Cardiac septum (tissue), 1 donor: ENCODE measurements at regions not wholly inside any gene's neighbourhood (a gene's known extent, or its start where the extent isn't known, plus 50 kb on each side); places are given as distances from the start of the nearest gene placed in this dataset.
"Not testable (repeated sequence)": the region's sequence is repeated elsewhere in the genome, so short reads cannot be mapped to it uniquely, and the experiment has no call there.

ENCODE experiments used
- DNase-seq: peaks from one replicate; pipeline ENCODE4 v3.0.0-alpha.2; 2020; ENCODE audit warnings: low spot score
- intact Hi-C: fragments of 100-400 bp; cut with DNase I; formaldehyde crosslinking; loops from one replicate; pipeline ENCODE4 v1.14.0; 2022
- donor health status: DM: no; HTN: no; CAD: no.

DNA sequence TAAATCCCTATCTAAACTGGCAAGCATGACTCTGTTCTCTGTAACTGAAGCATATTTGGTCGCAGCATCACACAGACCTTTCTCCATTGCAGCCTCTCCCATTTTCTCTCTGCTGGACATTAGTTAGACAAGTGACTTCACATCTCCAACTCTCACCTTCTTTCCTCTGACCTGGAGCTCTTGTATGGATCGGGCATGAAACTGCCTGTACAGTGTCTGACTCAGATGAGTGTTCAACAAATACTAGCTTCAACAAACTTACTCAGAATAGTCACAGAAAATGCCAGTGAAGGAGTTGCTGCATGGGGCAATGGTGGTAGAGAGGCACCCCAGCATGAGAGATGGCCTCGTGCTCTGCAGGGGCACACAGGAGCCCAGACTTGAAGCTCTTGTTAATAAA, 104.7 kb upstream of the COPS8 start:
- intact Hi-C loops: no loop called here
- no peak for DNase-seq

DNA sequence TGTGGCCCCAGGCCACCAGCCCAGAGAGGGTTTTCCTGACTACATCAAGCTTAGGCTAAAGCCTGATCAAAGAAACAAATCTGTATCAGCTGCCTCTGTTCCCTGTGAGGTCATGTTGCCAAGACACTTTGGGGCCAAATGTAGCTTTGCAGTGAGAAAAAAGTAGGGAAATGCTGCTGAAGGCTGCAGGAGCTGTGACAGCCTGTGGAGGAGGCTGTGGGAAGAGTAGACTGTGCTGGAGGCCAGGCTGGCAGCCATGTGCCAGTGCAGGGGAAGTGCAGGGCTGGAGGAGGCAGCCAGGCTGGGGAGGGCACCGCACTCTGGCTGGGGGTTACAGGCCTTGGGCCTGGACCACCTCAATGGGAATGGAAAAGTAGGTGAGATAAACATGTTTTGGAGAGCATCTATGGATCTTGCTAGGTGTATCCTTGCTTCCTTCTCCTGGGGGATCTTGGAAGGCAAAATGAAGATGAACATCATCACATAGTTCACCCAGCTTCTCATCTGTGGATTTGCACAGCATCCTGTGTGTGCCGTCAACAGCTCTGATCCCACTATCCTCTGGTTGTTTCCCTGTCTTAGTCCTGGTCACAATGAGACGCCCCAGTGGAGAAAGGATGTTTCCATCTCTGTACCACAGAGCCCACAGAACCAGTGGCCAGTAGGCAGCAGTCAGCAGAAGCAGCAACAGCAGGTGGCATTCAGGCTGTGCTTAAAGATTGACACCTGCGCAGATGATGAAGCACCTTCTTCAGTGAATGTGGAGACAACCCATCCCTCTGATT, 103.8 kb upstream of the COPS8 start:
- no peak for DNase-seq
- intact Hi-C loops: no loop called here

DNA sequence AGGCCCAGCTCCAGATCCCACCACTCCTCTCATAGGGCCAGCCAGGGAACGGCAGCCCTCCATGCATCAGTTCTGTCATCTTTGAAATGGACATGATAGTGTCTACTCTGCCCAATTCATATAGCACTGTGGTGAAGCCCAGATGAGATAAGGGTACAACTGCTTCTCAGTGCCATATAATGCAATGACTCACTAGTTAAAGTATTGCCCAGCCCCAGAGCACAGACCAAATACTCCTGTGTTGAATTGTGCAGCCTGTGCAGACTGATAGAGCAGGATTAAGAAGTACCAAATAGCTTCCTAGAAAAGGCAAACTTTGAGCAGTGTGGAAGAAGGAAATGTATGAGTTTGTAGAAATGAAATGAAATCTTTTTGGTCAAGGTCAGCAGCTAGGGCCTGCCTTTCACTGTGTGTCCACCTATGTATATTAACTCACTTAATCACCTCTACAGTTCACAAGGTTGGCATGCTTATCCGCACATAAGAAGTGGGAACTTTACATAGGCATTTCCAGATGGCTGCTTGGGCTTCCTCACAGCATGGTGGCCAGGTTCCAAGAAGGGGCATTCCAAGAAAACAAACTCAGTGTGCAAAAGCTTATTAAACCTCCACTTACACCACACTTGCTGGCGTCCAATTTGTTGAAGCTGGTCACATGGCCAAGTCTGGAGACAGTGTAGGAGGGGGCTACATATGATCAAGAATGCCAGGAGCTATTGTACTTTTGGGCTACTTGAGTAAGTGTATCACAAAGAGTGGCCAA, 102.8 kb upstream of the COPS8 start:
- intact Hi-C loops: no loop called here

DNA sequence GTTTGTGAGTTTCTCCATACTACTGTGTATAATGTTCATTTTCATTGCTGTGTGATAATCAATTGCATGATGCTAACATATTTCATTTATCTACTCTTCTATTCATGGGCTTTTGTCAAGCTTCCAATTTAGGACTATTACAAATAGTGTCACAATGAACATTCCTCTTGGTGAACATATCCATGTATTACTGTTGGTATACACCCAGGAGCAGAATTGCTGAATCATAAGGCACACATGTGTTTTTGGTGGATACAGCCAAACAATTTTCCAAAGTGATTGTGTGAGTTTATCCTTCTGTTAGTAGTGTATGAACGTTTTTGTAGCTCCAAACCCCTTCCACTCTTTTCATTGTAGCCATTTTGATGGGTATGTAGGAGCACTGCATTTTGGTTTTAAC, 101.6 kb upstream of the COPS8 start:
- intact Hi-C loops: no loop called here
- no peak for DNase-seq

More for the DNA sequence above, 102.8 kb upstream of the COPS8 start:
- DNase-seq: no peak

DNA sequence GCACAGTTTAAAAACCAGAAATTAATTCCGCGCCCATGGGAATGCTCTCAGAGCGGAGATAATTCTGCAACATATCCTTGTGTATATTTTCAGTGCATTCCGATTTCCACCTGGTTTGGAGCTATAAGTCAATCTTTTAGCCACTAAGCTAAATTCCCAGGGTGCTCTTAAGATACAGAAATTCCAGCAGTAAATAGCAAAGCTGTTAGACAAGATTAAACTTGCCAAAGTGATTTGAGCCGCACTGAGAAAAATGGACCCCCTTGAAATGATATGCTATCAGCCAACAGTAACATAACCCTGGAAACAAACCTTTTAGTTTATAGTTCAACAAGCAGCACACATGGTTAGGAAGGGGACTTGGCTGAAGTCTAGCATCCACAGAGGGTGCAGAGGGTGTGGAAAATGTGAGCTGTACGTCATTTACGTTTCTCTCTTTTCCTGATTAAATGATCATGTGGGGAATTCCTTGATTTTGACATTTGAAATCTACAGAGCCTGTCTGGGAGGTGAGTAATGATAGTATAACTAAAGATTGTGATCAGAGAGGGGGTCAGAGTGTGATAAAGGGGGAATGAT, 99.8 kb upstream of the COPS8 start:
- intact Hi-C loops: no loop called here
- no peak for DNase-seq

DNA sequence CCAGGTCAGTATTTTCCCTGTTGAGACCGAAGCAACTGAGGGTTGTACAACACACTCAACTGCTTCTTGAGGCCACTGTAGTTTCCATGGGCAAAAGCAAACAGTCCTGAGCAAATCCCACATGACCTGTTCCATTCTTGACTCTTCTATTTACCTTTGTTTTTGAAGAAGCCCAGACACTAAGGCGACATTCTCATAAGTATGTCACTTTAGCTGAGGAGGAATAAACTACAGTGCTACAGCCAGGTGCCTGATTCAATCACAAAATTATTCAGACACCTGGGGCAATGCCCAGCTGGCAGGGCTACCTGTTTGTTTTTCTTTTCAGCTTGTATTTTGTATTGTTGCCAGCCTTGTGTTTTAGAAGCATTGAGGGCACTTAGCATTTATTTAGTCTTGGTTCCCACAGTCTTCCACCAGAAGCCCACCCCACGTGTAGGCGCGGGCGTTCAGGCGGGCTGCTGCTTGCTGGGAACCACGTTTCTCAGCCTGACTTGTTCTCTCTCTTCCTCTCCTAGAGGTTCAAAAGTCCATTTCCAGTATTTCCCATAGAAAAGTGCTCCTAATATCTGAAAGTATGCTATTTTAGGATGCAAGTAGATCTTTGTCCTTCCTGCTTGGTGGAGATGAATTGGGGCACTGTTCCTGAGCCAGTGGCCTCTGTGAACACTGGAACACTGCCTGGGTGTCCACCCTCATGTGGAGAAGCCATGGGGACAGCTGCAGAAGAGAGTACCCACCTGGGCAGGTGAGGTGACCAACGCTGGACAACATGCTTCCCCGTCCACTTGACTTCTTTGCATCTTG, 99.0 kb upstream of the COPS8 start:
- no peak for DNase-seq
- intact Hi-C loops: no loop called here

DNA sequence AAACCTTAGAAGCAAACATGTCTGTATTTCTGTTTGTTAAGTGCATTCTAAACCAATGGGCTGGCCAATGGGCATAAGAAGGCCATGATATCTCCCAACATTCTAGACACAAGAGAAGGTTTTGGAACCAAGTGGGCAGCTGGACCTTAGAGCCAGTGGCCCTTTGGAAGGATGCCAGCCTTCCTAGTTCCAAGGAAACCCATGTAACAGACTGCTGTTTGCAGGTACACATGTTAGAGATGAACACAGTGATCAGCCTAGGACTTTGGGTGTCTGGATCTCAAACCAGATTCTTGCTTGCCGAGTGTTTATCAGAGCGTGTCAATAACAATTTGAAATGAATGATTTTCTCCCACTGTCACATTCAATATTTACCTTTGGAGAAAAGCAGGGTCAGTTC, 97.5 kb upstream of the COPS8 start:
- no peak for DNase-seq
- intact Hi-C loops: no loop called here

DNA sequence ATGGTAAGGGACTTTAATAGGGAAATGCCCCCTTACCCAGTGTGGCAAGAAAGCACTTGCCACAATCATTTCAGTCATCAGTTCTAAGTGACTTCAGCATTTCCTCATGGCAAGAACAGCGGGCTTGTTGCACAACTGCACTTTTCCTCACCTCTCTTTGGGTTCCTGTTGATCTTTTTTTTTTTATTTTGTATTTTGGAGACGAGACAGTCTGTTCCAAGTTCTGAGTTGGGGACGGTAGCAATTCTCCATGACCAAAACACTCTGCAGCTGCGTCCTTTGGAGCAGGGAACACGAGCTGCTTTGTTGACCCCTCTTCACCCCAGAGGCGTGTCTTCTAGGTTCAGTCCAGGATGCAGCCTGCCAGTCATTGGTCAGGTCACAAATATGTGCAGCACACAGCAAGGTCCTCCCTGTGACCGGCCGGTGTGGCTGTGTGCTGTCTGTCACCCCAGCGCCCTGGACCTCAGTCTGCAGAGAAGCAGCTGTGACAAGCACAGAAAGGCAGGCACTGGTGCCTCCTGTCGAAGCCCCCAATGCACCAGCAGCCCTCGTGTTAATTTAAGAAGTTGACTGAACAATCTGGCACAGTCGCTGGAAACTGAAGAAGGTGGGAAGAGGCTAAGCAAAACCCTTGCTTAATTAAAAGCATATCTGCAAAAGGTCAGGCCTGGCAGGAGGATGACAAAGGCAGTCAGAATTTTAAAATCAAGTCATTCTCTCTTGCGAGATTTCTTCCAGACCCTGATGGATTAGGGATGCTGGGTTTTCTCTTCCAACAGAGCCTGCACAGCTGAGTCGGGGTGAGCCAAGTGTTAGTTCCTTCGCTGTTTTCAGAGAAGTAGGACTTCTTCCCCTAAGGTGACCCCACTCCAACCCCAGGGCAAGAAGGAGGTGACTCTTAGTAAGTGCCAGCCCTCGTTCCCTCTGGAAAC, 96.7 kb upstream of the COPS8 start:
- no peak for DNase-seq

DNA sequence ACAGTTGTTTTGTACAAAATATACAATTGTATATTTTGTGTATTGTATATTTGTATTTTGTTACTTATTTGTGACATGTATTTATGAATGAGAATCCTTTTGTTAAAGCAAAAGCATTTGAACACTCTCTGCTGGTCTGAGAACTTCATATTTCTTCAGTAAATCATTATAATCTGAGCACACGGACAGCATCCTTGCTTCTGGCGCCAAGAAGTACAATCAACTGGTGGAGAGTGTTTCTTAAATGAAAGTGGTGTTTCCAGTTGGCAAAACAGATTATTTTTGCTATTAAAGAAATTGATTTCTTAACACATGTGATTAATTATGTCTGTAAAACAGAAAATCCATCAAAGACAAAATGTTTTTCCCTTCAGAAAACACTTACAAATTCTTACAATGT, 95.1 kb upstream of the COPS8 start:
- DNase-seq: no peak
- intact Hi-C loops: no loop called here

More for the DNA sequence above, 96.7 kb upstream of the COPS8 start:
- intact Hi-C loops: no loop called here

DNA sequence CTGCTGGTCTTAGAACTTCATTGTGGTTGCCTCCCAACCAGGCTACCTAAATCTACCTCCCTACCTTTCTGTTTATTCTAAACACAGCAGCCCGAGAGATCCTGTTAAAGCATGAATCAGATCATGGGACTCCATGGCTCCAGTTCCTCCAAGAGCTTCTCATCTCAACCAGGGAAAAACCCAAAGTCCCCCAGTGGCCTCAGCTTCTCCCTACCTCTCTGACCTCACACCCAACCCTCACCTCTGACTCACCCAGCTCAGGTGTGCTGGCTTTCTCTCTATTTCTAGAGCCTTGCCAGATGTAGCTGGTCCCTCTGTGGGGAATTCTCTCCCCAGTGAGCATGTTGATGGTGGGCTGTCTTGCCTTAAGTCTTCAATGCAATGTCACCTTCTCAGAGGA, 93.8 kb upstream of the COPS8 start:
- DNase-seq: no peak
- intact Hi-C loops: no loop called here

DNA sequence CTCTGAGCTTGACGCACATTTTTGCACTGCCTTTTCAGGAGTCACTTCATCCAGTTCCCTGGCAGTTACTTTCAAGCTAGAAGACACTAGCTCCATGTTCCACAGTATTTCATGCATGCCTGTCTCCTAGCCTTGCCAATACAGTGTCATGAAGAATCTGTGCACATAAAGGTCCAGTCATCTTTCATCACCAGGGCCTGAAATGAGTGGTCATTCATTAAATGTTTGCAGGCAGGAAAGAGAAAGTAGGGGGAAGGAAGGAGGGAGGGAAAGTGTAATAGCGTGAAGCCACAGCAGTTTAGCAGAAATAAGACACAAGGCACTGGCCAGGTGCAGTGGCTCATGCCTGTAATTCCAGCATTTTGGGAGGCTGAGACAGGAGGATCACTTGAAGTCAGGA, 92.4 kb upstream of the COPS8 start:
- intact Hi-C loops: no loop called here

DNA sequence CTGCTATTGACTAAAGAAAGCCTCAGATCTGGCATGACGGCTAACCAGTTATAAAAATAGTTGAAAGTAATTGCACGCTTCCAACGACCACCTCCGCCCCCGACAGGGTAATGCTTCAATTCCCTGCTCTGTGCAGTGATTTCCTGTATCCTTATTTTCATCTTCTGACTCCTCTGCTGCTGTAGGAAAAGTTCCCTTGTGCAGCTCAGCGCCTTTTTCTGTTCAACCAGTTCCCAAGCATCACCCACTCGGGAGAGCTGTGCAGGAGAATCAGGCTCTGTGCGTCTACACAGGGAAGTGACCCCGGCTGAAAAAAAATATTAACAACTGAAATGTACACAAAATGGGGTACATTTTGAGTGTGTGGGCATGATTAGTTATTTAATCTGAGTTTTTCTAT, 91.3 kb upstream of the COPS8 start:
- DNase-seq: no peak
- intact Hi-C loops: no loop called here

More for the DNA sequence above, 92.4 kb upstream of the COPS8 start:
- DNase-seq: no peak

DNA sequence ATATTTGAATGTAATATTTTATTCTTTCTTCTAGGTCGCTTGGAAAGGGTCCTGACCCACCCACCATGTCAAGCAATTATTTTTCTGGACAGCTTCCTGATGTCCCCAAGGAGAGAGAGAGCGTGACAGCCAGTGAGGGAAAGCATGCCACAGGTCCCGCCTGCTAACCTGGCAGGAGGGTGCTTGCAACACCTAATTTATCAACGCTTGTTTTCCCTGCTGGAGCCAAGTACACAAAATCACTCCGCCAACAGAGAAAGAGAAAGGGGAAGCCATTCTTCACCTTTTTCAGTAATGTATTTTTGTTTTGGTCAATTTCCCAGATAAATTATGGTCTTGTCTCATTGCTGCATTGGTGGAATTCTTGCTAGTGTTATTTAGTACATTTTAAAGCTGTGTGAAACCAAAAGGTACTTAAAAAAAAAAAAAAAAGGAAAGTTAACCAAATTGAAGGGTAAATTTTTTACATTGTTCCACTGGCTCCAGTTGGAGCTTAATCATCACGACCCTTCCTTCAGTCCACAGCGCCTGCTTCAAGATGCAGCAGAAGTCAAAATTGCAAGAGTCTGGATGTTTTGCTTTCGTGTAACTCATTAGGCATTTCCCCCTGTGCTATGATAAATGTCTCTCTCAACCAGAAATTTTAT, 88.5 kb upstream of the COPS8 start:
- no peak for DNase-seq
- intact Hi-C loops: no loop called here

DNA sequence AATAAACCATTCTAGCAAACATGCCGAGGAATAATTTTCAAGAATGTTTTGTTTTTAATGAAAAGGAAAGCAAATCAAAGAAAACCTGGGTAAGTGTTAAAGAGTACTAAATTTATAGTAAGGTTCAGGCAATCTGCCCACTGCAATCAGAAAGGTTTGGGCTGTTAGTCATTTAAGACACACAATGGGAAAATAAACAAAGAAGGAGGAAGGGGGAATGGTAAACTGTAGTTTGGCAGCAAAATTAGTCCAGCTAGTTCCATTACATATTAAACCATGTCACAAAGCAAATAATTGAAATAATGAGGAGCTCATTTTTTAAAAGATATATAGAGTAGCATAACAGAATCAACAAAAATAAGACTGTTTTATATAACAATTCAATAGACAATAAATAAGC, 87.5 kb upstream of the COPS8 start:
- no peak for DNase-seq
- intact Hi-C loops: no loop called here

DNA sequence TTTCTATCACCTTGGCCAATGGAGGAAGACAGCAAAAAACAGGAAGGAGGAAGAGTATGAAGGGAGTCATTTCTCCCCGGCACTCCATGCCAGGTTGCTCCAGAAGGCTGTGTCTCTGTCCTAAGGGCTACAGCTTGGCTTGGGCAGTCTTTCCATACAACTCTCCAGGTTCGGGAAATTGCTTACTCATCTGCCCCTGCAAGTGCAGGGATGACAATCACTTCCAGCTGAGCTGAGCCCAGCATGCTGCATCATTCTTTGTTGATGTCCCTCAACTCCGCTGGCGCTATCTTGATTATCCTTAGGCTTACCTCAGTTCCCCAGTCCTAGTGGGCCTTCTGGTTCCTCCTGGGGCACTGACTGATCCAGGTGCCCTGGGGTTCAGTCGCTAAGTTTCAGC, 86.9 kb upstream of the COPS8 start:
- intact Hi-C loops: no loop called here
- no peak for DNase-seq

DNA sequence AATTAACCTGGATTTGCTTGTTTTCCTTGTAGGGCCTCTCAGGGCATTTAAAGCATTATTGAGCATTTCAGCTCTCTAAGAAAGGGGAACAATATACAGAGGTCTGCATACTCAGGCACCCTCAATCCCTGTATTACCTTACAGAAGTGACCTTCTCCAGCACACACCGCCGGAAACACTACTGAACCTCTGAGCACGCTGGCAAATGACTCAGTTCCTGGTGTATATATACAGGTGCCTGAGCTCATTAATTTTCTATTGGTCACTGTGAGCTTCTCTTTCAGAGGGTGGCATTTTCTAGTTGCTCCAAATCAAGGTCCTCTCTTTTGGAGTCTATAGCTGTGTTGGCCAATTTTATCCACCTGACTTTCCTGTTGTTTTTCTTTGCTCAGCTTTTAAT, 85.2 kb upstream of the COPS8 start:
- intact Hi-C loops: no loop called here
- DNase-seq: no peak

DNA sequence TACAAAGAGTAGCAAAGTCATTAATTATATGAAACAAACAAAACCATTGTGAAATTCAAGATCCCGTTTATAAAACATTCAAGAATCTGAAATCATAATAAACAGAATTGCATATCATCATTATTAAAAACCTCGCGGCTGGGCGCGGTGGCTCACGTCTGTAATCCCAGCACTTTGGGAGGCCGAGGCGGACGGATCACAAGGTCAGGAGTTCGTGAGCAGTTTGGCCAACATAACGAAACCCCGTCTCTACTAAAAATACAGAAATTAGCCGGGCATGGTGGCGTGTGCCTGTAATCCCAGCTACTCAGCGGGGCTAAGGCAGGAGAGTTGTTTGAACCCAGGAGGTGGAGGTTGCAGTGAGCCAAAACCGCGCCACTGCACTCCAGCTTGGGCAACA, 80.3 kb upstream of the COPS8 start:
- intact Hi-C loops, DNase-seq: not testable (repeated sequence)

DNA sequence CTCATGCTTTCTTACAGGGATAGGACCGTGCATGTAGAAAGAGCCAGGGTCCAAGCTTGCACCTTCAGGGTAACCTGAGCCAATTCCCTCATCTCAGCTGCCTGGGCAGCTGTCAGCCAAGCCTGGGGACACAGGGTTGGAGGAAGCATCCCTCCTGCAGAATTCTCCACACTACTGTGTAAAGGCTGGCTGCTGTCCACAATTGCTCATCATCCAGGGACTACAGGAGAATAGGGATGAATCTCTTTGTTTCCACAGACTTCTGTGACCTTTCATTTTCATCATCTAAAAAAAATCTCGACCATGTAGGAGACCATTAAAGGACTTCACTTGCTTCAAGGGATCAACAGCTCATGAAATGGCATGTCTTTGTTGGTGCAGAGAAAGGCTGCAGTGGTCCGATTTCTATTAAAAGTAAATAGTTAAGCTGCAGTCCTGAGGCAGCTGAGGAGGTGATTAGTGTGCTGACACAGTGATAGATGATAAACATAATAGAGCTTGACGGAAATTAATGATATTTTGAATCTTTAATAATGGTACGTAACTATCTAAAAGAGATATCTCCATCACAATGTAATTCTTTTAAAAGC, 74.4 kb upstream of the COPS8 start:
- intact Hi-C loops: no loop called here
- no peak for DNase-seq
